A673 (cell line): ENCODE measurements at regions not wholly inside any gene's neighbourhood (a gene's known extent, or its start where the extent isn't known, plus 50 kb on each side); places are given as distances from the start of the nearest gene placed in this dataset.

Source experiments
- BruUV-seq: library from RNA; stranded (reverse); fragments of 400-500 nt; replicated peaks from 2 replicates; lab custom pipeline; 2021; lab: Mats Ljungman, UMichigan
- CTCF ChIA-PET: fragments of 300-600 bp; sonication (Branson Sonifier 250); formaldehyde crosslinking; loops from one replicate; lab custom pipeline; 2022; ENCODE audit warnings: antibody characterized with exemption; lab: Charles Lee
- POLR2A ChIA-PET: fragments of 300-600 bp; sonication (Branson Sonifier 250); formaldehyde crosslinking; loops from one replicate; lab custom pipeline; 2022; ENCODE audit warnings: antibody characterized with exemption; ENCODE audit not compliant: low non-redundant PET; lab: Charles Lee
- DNase-seq: peaks from one replicate; pipeline ENCODE4 v3.0.0-alpha.2; 2015; ENCODE audit warnings: low spot score
- H3K27ac ChIP-seq: fragments of 200-600 bp; sonication (generic); 2 replicates; pipeline ENCODE4 v1.5.1; 2016; ENCODE audit warnings: mixed run types, low read depth, mild to moderate bottlenecking, mixed read lengths, antibody characterized with exemption, low read length; ENCODE audit not compliant: poor library complexity, severe bottlenecking
- H3K27me3 ChIP-seq: fragments of 200-600 bp; sonication (generic); replicated peaks from 2 replicates; pipeline ENCODE4 v1.6.1; 2017; ENCODE audit warnings: mixed run types, low read depth, mild to moderate bottlenecking, mixed read lengths, antibody characterized with exemption, low read length; ENCODE audit not compliant: insufficient read depth, poor library complexity
- H3K36me3 ChIP-seq: fragments of 200-600 bp; sonication (generic); 2 replicates; pipeline ENCODE4 v1.6.1; 2016; ENCODE audit warnings: mixed run types, mild to moderate bottlenecking, mixed read lengths, antibody characterized with exemption, low read length; ENCODE audit not compliant: insufficient read depth, poor library complexity, severe bottlenecking
- H3K4me1 ChIP-seq: fragments of 200-600 bp; sonication (generic); 2 replicates; pipeline ENCODE4 v1.6.1; 2017; ENCODE audit warnings: mixed run types, mild to moderate bottlenecking, mixed read lengths, antibody characterized with exemption, low read length; ENCODE audit not compliant: insufficient read depth, poor library complexity, severe bottlenecking
- H3K4me3 ChIP-seq: fragments of 200-600 bp; sonication (generic); 2 replicates; pipeline ENCODE4 v1.5.1; 2016; ENCODE audit warnings: low read depth, mixed run types, mild to moderate bottlenecking, mixed read lengths, low read length; ENCODE audit not compliant: poor library complexity, severe bottlenecking
- H3K9me3 ChIP-seq: fragments of 200-600 bp; sonication (generic); 2 replicates; pipeline ENCODE4 v1.6.1; 2016; ENCODE audit warnings: mixed run types, low read depth, mild to moderate bottlenecking, mixed read lengths, antibody characterized with exemption, low read length; ENCODE audit not compliant: poor library complexity, severe bottlenecking
- CTCF ChIP-seq: fragments of 300-800, 200-600 bp; sonication (generic); conservative IDR thresholded peaks from 2 replicates; pipeline ENCODE4 v1.5.1; 2017; ENCODE audit warnings: low read depth, mild to moderate bottlenecking, antibody characterized with exemption, low read length, moderate library complexity, mixed read lengths
- EZH2 ChIP-seq: fragments of 200-600 bp; sonication (generic); IDR thresholded peaks from 2 replicates; pipeline ENCODE4 v1.6.1; 2017; ENCODE audit warnings: borderline replicate concordance, low read depth, mild to moderate bottlenecking, mixed read lengths, antibody characterized with exemption, low read length; ENCODE audit not compliant: poor library complexity, severe bottlenecking
- intact Hi-C: fragments of 100-400 bp; cut with micrococcal nuclease; formaldehyde crosslinking; loops from one replicate; pipeline ENCODE4 v1.10.0; 2022; ENCODE audit not compliant: unreplicated experiment

- BruUV-seq, result no TSS peak
- CTCF ChIA-PET, result no interaction called here
These were observed 210.1 kb downstream of the MEX3B start for GRCh38 chr15:81835731-81836130.

GRCh38 chr15:81830520-81830919, 215.3 kb downstream of the MEX3B start:
- CTCF ChIA-PET, result no interaction called here
- DNase-seq, result no peak
- Histone ChIP-seq H3K4me3 (no peak overlapping the region), H3K27me3 (no peaks in the 10 kb centered on the region), H3K4me1 (no peaks in the 10 kb centered on the region), H3K27ac (no peak overlapping the region), H3K9me3 (no peaks in the 10 kb centered on the region), H3K36me3 (no peaks in the 10 kb centered on the region)
- TF ChIP-seq CTCF (no peak), EZH2 (no peak)
- intact Hi-C loops, result no loop called here
- BruUV-seq, result no TSS peak
- POLR2A ChIA-PET, result no interaction called here

More at GRCh38 chr15:81835731-81836130, 210.1 kb downstream of the MEX3B start:
- Histone ChIP-seq H3K4me3 (no peak overlapping the region), H3K9me3 (no peaks in the 10 kb centered on the region), H3K4me1 (no peaks in the 10 kb centered on the region), H3K27me3 (no peaks in the 10 kb centered on the region), H3K27ac (no peak overlapping the region), H3K36me3 (no peaks in the 10 kb centered on the region)
- POLR2A ChIA-PET, result no interaction called here
- DNase-seq, result no peak
- intact Hi-C loops, result no loop called here
- TF ChIP-seq CTCF (no peak), EZH2 (no peak)

GRCh38 chr15:81829918-81830317, 215.9 kb downstream of the MEX3B start:
- intact Hi-C loops, result no loop called here
- Histone ChIP-seq H3K27ac (no peak overlapping the region), H3K4me1 (no peaks in the 10 kb centered on the region), H3K27me3 (no peaks in the 10 kb centered on the region), H3K36me3 (no peaks in the 10 kb centered on the region), H3K4me3 (no peak overlapping the region), H3K9me3 (no peaks in the 10 kb centered on the region)
- TF ChIP-seq CTCF, result no peak
- no peak for TF ChIP-seq EZH2
- POLR2A ChIA-PET, result no interaction called here
- CTCF ChIA-PET, result no interaction called here
- no peak for DNase-seq
- no TSS peak for BruUV-seq
